ENCODE measurements at regions not wholly inside any gene's neighbourhood (a gene's known extent, or its start where the extent isn't known, plus 50 kb on each side); places are given as distances from the start of the nearest gene placed in this dataset.

DNA sequence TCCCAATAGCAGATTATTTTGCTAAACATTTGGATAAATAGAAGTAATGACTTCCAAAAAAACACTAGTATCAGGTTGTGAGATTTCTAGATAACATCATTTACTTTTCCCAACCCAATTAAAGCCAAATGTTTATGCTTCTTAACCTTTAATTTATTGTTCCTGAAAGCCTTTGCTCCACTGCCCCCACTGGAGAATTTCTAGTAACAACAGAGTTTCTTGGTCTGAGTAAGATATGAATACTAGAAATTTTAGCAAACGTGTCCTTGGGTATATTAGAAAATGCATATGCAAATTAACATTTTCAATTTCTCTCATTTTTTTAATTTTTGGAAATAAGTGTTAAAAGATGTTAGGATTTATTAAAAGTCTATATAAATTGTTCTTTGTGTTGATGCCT, 958.0 kb upstream of the PHF14 start:
- no peak for DNase-seq (ENCODE audit: low spot score)
- intact Hi-C loops (cut with DNase I), result no loop called here

DNA sequence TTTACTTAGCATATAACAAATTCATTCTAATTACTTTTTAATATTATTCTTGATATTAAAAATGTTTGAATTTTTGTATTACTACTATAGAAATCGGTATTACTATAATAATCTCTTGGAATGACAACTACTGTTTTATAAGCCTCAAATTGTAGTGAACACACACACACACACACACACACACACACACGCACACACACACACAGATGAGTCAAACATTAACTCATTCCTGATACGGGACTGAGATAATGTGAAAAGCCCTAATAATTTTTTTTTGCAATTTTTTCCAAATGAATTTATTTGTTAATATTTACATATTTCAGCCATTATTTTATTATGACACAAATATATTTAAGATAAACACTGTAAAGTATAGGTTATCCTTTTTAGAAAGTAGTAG, 951.2 kb upstream of the PHF14 start:
- intact Hi-C loops (cut with DNase I), result no loop called here
- no peak for DNase-seq (ENCODE audit: low spot score)

DNA sequence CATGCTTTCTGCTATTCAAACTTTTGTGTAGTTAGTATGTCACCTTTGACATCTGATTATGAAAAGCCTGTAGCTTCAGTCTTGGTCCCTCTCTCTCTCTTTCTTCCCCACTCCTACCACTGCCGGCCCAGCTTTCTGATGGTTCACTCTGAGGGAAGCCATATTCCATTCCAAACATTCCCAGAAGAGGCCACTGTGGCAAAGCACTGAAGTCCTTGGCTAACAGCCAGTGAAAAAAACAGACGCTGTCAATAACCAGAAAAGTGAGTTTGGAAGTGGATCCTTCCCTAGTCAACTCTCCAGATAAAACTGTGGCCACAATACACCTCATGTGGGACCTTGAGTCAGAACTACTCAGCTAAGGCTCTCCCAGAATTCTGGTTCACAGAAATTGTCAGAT, 950.7 kb upstream of the PHF14 start:
- intact Hi-C loops (cut with DNase I), result no loop called here
- no peak for DNase-seq (ENCODE audit: low spot score)

DNA sequence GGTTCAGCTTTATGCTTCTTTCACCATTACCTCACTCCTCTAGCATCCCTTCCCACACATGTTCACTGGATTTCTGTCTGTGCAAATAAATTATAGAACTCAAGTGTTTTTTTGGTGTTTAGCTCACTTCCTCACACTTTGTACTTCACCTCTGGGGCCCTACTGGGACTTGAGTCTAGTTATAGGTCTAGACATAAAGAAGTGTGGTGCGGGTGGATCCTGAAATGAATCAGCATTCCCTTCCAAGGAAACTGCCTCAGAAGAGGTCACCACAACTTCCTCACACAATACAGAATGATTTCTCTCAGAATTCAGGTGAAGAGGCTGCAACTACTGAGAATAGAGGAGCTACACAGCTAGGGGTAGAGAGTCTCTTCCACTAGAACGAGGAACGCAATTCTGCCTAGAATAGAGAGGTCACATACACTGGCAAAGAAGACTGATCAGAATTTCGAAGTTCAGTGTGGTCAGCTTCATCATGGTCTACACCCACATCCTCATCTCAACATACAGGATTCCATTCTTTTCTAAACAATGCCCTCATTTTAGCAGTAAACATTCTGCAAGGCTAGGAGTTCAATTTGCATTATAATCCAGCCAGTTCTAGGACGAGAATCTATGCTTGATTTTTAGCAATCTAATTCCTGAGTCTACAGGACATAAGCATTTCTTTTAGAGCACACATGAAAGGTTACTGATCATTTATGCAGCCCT, 938.7 kb upstream of the PHF14 start:
- DNase-seq (ENCODE audit: low spot score), result no peak
- intact Hi-C loops (cut with DNase I), result no loop called here

DNA sequence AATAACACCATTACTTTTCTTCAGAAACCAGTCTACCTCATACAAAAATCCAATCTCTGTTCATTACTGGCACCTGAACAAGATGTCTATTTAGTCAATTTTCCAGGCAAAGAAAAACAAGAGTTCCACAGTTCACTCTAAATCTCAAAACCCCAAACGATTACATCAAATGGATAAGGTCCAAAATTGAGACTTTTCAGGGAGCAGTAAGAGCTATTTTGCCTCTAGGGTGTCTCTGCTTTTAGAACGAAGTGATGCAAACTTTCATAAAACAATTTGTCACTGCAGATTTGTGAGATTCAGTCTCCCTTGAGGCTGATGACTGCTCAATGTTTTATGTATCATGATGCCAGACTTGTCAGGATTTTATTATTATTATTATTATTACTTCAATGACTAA, 937.0 kb upstream of the PHF14 start:
- intact Hi-C loops (cut with DNase I), result no loop called here
- DNase-seq (ENCODE audit: low spot score), result no peak

DNA sequence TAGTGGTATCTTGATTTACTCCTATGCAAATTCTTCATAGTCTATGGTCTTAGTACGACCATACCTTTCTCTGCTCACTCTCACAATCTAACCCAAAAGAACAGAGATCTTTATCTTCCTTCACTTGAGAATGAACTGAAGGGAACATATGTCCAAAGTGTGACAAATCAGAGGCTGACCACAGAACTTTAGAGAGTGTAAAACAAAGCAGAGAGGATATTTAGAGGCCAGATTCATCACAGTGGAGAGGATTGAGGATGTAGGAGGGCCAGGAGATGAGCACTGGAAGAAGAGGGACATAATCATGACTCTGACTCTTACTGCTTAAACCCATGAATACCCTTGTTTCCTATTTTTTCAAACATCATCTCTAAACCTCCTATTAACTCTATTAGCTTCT, 935.3 kb upstream of the PHF14 start:
- intact Hi-C loops (cut with DNase I), result no loop called here

DNA sequence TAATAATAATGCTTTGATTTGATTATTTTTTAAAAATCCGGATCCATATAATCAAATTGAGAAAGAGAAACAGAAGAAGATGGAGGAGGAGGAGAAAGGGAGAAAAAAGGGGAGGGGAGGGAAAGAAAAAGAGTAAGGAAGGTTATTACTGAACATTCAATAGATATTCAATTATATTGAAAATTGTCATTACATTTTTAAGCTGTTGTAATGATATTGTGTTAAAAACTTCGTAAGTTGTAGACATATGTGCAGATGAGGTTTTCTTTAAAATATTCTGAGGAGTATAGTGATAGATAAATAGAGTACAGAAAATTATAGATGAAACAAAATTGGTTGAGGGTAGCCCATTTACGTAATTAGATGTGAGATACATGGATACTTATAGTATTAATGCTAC, 933.0 kb upstream of the PHF14 start:
- intact Hi-C loops (cut with DNase I), result no loop called here
- DNase-seq (ENCODE audit: low spot score), result no peak

More for the DNA sequence above, 935.3 kb upstream of the PHF14 start:
- DNase-seq (ENCODE audit: low spot score), result no peak

DNA sequence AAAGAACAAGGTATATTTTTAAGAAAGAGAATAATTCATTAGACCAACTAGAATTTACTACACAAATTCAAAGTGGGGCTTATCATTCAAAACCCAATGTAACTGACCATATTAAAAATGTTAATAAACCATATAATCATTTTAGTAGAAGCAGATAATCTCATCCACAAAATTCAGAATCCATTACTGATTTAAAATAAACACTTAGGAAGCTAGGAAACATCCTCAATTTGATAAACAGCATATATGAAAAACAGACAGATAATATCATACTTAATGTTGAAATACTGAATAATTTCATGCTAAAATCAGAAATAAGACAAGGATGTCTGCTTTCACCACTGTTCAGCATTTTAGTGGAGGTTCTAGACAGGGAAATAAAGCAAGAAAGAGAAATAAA, 902.8 kb upstream of the PHF14 start:
- no peak for DNase-seq (ENCODE audit: low spot score)
- intact Hi-C loops (cut with DNase I), result no loop called here

DNA sequence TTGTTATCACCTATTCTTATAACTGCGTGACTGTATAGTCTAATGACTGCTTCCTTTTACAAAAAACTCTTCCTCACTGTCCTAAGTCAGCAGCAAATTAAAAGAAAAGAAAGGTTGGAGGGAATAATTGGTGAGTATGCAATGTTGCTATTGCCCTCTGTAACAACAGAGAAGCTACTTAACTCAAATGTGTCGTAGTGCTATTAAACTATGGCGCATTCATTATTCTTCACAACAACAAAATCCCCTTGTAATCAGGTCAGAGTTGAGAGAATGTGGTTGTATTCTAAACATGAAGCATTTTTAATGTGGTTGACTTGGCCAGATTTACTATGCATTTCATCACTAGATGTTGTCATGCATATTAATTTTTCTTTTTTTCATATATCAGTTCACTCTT, 897.8 kb upstream of the PHF14 start:
- no peak for DNase-seq (ENCODE audit: low spot score)
- intact Hi-C loops (cut with DNase I), result no loop called here

DNA sequence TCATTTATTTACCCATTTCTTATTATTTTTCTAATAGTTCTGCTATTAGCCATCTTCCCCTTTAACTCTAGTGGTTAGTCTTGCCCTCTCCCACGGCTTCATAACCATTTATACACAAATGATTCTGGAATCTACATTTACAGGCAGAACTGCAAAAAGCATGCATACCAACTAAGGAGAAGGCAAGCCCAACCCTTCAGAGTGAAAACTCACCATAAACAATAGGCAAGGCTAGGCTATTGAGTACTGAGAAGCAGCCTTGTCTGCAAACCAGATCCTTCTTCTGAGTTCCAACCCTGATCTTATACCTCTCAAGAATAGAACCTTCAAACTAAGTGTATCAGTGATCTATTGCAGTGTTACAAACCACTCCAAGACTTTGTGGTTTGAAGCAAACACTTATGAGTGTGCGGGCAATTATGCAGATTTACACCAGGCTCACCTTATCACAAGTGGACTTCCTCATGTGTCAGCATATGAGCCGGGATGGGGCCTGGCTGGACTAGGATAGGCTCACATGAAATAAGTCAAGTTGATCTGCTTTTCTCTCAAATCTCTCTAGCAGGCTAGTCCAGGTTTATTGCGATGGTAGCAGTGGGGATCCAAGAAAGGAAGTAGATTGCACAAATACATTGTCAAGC, 896.9 kb upstream of the PHF14 start:
- no peak for DNase-seq (ENCODE audit: low spot score)
- intact Hi-C loops (cut with DNase I), result no loop called here

DNA sequence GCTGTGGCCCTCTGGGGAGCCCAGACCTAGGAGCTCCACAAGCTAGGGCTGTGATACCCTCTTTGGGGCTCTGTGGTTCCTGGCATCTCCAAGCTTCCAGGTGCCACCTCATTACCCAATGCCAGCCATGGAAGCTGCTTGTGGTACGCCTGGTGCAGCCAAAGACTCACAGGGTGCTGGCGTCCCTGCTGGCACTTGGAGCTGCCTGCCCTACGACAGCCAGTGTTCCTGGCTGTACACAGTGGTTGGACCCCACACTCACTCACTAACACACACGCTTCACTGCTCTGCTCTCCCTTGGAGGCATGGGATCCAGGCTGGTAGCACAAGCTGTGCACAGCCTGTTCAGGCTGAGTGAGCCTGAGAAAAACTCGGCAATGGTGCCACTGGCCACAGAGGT, 894.1 kb upstream of the PHF14 start:
- no peak for DNase-seq (ENCODE audit: low spot score)
- intact Hi-C loops (cut with DNase I), result no loop called here

DNA sequence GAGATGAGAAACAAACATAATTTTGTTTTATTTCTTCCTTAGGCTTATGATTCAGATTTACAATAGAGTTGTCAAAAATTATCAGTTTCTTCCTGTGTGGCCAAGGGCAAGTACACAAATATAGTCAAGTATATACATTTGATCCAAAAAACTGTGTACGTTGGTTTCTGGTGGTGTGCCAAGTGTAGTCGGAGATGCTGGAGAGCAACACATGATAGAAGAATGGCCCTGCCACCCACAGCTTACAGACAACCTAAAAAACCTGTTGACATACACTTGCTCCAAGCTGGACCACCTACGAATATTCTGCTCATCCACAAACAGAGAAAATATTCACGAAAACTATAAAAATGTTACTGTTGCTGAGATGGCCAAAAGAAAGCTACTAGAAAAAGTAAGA, 890.8 kb upstream of the PHF14 start:
- DNase-seq (ENCODE audit: low spot score), result no peak
- intact Hi-C loops (cut with DNase I), result no loop called here

DNA sequence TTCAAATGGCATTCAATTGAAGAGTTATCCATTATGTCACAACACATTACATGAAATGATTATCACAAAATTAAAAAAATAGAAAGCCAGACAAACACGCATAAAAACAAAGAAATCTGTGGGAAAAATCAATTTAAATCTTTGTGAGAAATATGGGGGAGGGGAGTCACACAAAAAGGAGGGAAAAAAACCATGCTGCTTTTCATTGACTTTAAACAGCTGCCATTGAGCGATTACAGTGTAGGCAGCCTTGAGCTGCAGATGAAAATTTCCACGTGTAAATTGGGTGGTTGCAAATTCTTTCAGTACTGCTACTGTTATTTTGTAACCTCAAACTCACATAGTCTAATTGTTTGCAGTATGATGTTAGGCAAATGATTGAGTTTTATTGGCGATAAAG, 889.9 kb upstream of the PHF14 start:
- no peak for DNase-seq (ENCODE audit: low spot score)
- intact Hi-C loops (cut with DNase I), result no loop called here

DNA sequence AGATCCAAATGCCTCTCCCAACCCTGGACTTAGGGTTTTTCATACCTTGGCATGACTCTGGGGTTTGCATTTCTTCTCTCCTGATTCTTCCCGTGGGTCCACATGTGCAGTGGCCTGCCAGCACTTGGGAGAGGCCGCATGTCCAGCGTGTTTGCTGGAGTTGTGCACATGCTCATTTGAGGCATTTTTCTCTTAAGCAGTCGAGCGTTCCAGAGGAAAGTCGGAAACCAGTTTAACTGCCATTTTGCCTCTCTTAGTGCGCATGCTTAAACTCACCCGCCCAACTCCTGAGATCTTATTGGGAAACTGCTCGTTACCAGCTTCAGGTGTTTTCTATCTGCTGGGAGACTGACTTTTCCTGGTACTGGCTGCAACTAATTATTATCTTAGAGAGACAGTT, 888.4 kb upstream of the PHF14 start:
- DNase-seq (ENCODE audit: low spot score), result no peak
- intact Hi-C loops (cut with DNase I), result no loop called here

DNA sequence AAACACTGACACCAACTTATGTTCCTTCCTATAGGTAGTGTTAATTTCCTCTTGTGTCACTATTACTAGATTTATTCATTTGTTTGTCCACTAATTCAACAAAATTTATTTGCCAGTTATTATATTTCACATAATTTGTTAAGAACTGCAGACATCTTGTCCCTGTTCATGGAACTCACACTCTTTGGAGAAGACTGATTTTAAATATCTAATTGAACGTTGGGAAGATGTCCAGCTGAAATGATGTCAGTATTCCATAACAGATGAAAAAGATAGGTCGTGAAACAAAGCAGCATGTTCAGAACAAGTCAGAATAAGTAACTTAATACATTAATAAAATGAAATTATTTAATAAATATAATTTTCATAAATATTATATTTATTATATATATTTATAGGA, 873.1 kb upstream of the PHF14 start:
- DNase-seq (ENCODE audit: low spot score), result no peak
- intact Hi-C loops (cut with DNase I), result no loop called here

DNA sequence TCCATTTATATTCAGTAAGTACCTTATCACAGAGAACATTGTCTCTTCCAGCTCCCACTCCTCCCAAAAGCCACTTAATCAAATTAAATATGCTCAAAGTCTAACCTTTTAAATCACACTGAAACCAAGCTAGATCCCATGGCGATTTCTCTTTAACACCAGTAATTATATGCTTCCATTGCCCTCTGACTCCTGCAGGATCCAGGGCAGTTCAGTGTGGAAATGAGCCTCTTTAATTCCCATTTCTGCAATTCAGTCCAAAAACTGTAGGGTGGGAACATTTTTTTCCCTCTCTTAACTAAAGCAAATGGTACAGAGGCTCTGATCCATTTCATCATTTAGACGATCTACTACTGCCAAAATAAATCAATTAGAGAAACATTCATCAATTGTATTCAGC, 872.3 kb upstream of the PHF14 start:
- DNase-seq (ENCODE audit: low spot score), result no peak
- intact Hi-C loops (cut with DNase I), result no loop called here

DNA sequence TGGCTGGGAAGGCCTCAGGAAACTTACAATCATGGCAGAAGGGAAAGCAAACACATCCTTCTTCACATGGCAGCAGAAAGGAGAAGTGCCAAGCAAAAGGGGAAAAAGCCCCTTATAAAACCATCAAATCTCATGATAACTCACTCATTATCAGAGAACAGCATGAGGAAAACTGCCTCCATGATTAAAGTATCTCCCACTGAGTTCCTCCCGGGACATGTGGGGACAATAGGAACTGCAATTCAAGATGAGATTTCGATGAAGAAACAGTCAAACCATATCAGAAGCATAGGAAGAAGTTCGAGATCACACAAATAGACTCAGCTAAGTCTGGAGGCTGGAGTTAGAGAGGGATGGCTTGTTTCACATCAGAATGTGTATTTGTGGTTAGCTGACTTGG, 869.4 kb upstream of the PHF14 start:
- intact Hi-C loops (cut with DNase I), result no loop called here
- DNase-seq (ENCODE audit: low spot score), result no peak

DNA sequence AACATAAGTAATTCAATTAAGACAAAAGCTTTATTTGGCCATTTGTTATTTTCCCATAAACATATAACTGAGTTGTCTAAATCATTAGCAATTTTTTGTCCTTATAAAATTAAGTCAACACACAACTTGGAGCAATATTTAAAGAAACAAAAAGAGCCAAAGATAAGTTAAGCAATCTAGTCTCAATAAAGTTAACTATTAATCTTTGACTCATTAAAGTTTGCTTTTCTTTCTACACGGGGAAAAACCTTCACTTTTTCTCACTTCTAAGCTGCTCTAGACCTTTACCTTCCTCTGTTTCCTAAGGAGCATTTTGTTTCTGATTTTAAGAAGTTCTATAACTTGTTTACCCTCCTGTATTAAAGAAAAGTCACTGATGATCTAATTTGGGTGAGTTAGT, 867.1 kb upstream of the PHF14 start:
- DNase-seq (ENCODE audit: low spot score), result no peak
- intact Hi-C loops (cut with DNase I), result no loop called here

DNA sequence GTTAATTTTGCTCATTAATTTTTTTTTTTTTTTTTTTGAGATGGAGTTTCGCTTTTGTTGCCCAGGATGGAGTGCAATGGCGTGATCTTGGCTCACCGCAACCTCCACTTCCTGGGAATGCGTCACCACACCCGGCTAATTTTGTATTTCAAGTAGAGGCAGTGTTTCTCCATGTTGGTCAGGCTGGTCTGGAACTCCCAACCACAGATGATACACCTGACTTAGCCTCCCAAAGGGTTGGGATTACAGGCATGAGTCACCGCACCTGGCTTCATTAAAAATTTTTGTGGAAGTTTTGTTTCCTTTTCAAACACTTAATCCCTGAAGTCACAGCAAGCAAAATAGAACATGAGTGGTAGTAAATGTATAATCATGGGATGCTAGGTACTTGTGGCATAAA, 857.2 kb upstream of the PHF14 start:
- intact Hi-C loops (cut with DNase I), result no loop called here
- DNase-seq (ENCODE audit: low spot score), result no peak

DNA sequence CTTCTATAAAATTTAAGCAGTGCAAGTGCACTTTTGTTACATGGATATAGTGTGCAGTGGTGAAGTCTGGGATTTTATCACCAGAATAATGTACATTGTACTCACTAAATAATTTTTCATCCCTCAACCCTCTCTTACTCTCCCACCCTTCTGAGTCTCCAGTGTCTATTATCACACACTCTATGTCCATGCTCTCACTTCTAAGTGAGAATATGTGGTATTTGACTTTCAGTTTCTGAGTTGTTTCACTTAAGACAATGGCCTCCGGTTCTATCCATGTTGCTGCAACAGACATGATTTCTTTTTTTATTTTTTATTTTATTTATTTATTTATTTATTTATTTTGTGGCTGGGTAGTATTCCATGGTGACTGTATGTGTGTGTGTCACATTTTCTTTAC, 855.9 kb upstream of the PHF14 start:
- intact Hi-C loops (cut with DNase I), result no loop called here
- no peak for DNase-seq (ENCODE audit: low spot score)

DNA sequence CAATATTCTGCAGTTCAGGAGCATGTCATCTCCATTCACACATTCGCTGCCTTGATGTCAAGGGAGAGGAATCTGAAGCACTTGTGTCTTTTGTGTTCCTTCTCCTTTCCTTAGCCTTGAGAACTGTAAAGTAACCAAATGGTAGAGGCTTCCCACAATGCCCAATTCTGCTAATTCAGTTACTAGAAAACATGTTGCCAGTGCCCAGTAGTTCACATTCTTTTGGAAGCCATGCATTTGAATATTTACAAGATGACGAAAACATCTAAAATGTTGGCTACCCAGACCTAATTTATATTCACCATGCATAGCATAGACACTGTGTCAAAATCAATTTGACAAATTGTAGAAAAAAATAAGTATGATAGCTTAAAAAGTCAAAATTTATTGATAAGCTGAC, 852.7 kb upstream of the PHF14 start:
- intact Hi-C loops (cut with DNase I), result no loop called here
- no peak for DNase-seq (ENCODE audit: low spot score)

DNA sequence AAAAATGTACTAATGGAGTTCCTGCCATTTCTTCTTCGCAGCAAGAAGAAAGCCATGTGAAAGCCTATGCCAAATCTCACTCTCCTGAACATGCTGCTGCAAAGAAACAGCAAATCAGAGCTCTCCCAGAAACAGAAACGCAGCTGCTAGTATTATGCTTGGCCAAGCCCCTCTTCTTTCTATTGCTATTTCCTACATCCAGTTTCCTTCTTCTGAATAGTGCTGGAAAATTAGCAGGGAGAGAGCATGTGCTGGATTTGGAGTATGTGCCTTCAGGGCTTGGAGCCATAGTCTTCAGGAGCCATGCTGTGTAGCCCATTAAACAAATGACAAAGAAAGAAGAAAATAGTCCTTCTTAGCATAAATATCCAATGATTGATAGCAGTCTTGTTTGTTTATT, 852.0 kb upstream of the PHF14 start:
- intact Hi-C loops (cut with DNase I), result no loop called here
- DNase-seq (ENCODE audit: low spot score), result no peak
